HCT116 (cell line): ENCODE measurements at regions not wholly inside any gene's neighbourhood (a gene's known extent, or its start where the extent isn't known, plus 50 kb on each side); places are given as distances from the start of the nearest gene placed in this dataset.

Experiments
- ATAC-seq: fragments of 200-7000 bp; cut with Tn5 transposase; 2 replicates; pipeline ENCODE4 v1.9.1; 2020; ENCODE audit warnings: mild to moderate bottlenecking, moderate library complexity
- BruUV-seq: library from RNA; stranded (reverse); fragments of 400-500 nt; replicated peaks from 2 replicates; lab custom pipeline; 2021; lab: Mats Ljungman, UMichigan
- CTCF ChIA-PET: fragments of 300-600 bp; sonication (Branson Sonifier 250); formaldehyde crosslinking; loops from one replicate; lab custom pipeline; 2021; ENCODE audit warnings: antibody characterized with exemption; lab: Charles Lee
- POLR2A ChIA-PET: fragments of 300-600, 350-600 bp; sonication (Branson Sonifier 250); formaldehyde crosslinking; loops from one replicate; lab custom pipeline; 2021; ENCODE audit warnings: antibody characterized with exemption; lab: Charles Lee
- RAD21 ChIA-PET, 2 experiments: fragments of 300-600 bp; sonication (Branson Sonifier 250); formaldehyde crosslinking; loops; one replicate each; lab custom pipeline; 2023; ENCODE audit warnings: low total read pairs in 2 of 2; ENCODE audit not compliant: uncharacterized antibody in 2 of 2, unreplicated experiment in 2 of 2, low non-redundant PET in 1 of 2; lab: Charles Lee
- DNase-seq: peaks from one replicate; pipeline ENCODE4 v3.0.0-alpha.2; 2010; ENCODE audit warnings: low read depth, low spot score
- H2AFZ ChIP-seq: fragments of 200-600 bp; shearing (Covaris generic), sonication (generic); 2 replicates; pipeline ENCODE4 v1.6.1; 2017; ENCODE audit warnings: low read depth, mixed run types, mixed read lengths, antibody characterized with exemption, low read length; ENCODE audit not compliant: poor library complexity, severe bottlenecking
- H3K27ac ChIP-seq: 2 replicates; pipeline ENCODE4 v1.5.1; 2012; ENCODE audit warnings: low read depth, low read length
- H3K27me3 ChIP-seq: fragments of 200-600 bp; sonication (generic); 2 replicates; pipeline ENCODE4 v1.6.1; 2016; ENCODE audit warnings: mixed run types, low read length, mixed read lengths; ENCODE audit not compliant: insufficient read depth
- H3K36me3 ChIP-seq, 2 experiments: fragments of 200-500 bp in 1 of 2; fragments of 200-600 bp in 1 of 2; sonication (Bioruptor generic) in 1 of 2; sonication (generic) in 1 of 2; 2 replicates each; pipeline versions ENCODE4 v1.5.1 to v1.6.1; 2014 to 2016; ENCODE audit warnings: low read length in 2 of 2, inconsistent platforms in 1 of 2, mixed read lengths in 1 of 2, mixed run types in 1 of 2; ENCODE audit not compliant: insufficient read depth in 2 of 2, control insufficient read depth in 1 of 2
- H3K4me1 ChIP-seq, 2 experiments: fragments of 200-600 bp in 1 of 2; sonication (generic) in 1 of 2; 2 replicates each; pipeline versions ENCODE4 v1.5.1 to v1.6.1; 2012 to 2017; ENCODE audit warnings: low read length in 2 of 2, inconsistent platforms in 1 of 2, mild to moderate bottlenecking in 1 of 2, mixed read lengths in 1 of 2, mixed run types in 1 of 2, moderate library complexity in 1 of 2; ENCODE audit not compliant: insufficient read depth in 2 of 2, control insufficient read depth in 1 of 2
- H3K4me2 ChIP-seq: fragments of 200-600 bp; sonication (generic); 2 replicates; pipeline ENCODE4 v1.6.1; 2017; ENCODE audit warnings: mixed run types, low read length, mixed read lengths
- H3K4me3 ChIP-seq, 2 experiments: fragments of 200-600 bp in 1 of 2; sonication (generic) in 1 of 2; replicated peaks in 1 of 2; 2 replicates each; pipeline ENCODE4 v1.5.1; 2011 to 2016; ENCODE audit warnings: low read length in 2 of 2, control low read depth in 1 of 2, low read depth in 1 of 2, mild to moderate bottlenecking in 1 of 2, mixed read lengths in 1 of 2, mixed run types in 1 of 2
- H3K79me2 ChIP-seq: fragments of 200-600 bp; sonication (generic); 2 replicates; pipeline ENCODE4 v1.6.1; 2017; ENCODE audit warnings: mild to moderate bottlenecking, mixed run types, low read length, moderate library complexity, mixed read lengths; ENCODE audit not compliant: insufficient read depth
- H3K9ac ChIP-seq: fragments of 200-600 bp; sonication (generic); 2 replicates; pipeline ENCODE4 v1.6.1; 2016; ENCODE audit warnings: low read length, mixed read lengths
- H3K9me2 ChIP-seq: fragments of 200-600 bp; sonication (generic), shearing (Covaris generic); 2 replicates; pipeline ENCODE4 v1.6.1; 2017; ENCODE audit warnings: mixed run types, mild to moderate bottlenecking, moderate library complexity; ENCODE audit not compliant: insufficient read depth
- H3K9me3 ChIP-seq, 2 experiments: fragments of 200-500 bp in 1 of 2; fragments of 200-600 bp in 1 of 2; sonication (Bioruptor generic) in 1 of 2; sonication (generic) in 1 of 2; 2 replicates each; pipeline ENCODE4 v1.6.1; 2014 to 2017; ENCODE audit warnings: low read length in 2 of 2, mixed read lengths in 2 of 2, inconsistent platforms in 1 of 2, low read depth in 1 of 2, mild to moderate bottlenecking in 1 of 2, mixed run types in 1 of 2, moderate library complexity in 1 of 2; ENCODE audit not compliant: control insufficient read depth in 1 of 2, insufficient read depth in 1 of 2
- H4K20me1 ChIP-seq: fragments of 200-600 bp; sonication (generic), shearing (Covaris generic); 2 replicates; pipeline ENCODE4 v1.6.1; 2017; ENCODE audit warnings: mixed run types, mild to moderate bottlenecking, moderate library complexity; ENCODE audit not compliant: insufficient read depth
- CBX3 ChIP-seq: IDR thresholded peaks from 2 replicates; pipeline ENCODE4 v1.6.1; 2012; ENCODE audit warnings: low read depth
- CEBPB ChIP-seq: IDR thresholded peaks from 2 replicates; pipeline ENCODE4 v1.6.1; 2012; ENCODE audit warnings: low read depth
- EGR1 ChIP-seq: IDR thresholded peaks from 2 replicates; pipeline ENCODE4 v1.6.1; 2012; ENCODE audit warnings: low read depth
- ELF1 ChIP-seq: IDR thresholded peaks from 2 replicates; pipeline ENCODE4 v1.6.1; 2012; ENCODE audit warnings: low read depth, borderline replicate concordance
- EZH2 ChIP-seq: fragments of 200-600 bp; sonication (generic); IDR thresholded peaks from 2 replicates; pipeline ENCODE4 v1.6.1; 2017; ENCODE audit warnings: antibody characterized with exemption, mixed run types
- POLR2A ChIP-seq: IDR thresholded peaks from 2 replicates; pipeline ENCODE4 v1.7.0; 2011; ENCODE audit warnings: borderline replicate concordance; ENCODE audit not compliant: insufficient read depth, insufficient read length; ENCODE audit errors: extremely low read depth
- POLR2AphosphoS5 ChIP-seq: IDR thresholded peaks from 2 replicates; pipeline ENCODE4 v1.6.1; 2011; ENCODE audit warnings: mild to moderate bottlenecking, low read depth, low read length, moderate library complexity
- SP1 ChIP-seq: IDR thresholded peaks from 2 replicates; pipeline ENCODE4 v1.6.1; 2012; ENCODE audit warnings: low read depth
- SRF ChIP-seq: IDR thresholded peaks from 2 replicates; pipeline ENCODE4 v1.6.1; 2012; ENCODE audit warnings: low read depth
- ZFX ChIP-seq: fragments of 450-650 bp; IDR thresholded peaks from 2 replicates; pipeline ENCODE4 v1.6.1; 2017
- intact Hi-C: fragments of 100-400 bp; cut with micrococcal nuclease; formaldehyde crosslinking; loops from 2 replicates; pipeline ENCODE4 v1.10.0; 2022
- TF ChIP-seq, protein P1 (sequence below): IDR thresholded peaks from 2 replicates; pipeline ENCODE4 v1.6.1; 2011; ENCODE audit warnings: mild to moderate bottlenecking, low read length, moderate library complexity; ENCODE audit not compliant: insufficient replicate concordance; ENCODE audit errors: extremely low read depth
- TF ChIP-seq, protein P2 (sequence below): IDR thresholded peaks from 2 replicates; pipeline ENCODE4 v1.6.1; 2012
- TF ChIP-seq, protein P3 (sequence below), 3 experiments: fragments of 200-600 bp in 1 of 3; sonication (generic) in 1 of 3; IDR thresholded peaks in 2 of 3; conservative IDR thresholded peaks in 1 of 3; 2 replicates each; pipeline ENCODE4 v1.5.1; 2012 to 2017; ENCODE audit warnings: low read depth in 2 of 3, low read length in 2 of 3, antibody characterized with exemption in 1 of 3, borderline replicate concordance in 1 of 3, control low read depth in 1 of 3, mild to moderate bottlenecking in 1 of 3, mixed read lengths in 1 of 3, mixed run types in 1 of 3, moderate library complexity in 1 of 3; ENCODE audit not compliant: insufficient read depth in 1 of 3
- TF ChIP-seq, protein P4 (sequence below): IDR thresholded peaks from 2 replicates; pipeline ENCODE4 v1.6.1; 2012; ENCODE audit warnings: low read depth

DNA sequence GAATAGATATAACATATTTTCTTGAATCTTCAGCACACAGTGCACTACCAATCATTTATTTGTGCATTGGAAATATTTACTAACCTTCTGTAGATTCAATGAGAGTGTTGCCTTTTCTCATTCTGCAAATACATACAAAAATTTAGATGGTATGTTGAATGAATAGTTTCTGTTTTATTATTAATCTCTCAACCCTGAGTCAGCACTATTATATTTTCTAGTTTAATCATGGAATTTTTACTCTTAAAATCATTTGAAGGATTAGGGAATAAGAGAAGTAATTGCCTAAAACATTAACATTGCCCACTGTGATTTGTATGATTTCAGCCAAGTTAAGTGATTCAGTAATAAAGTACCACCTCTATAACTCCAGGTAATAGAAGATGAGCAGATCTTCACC, 370.2 kb upstream of the CDH7 start:
- no TSS peak for BruUV-seq
- no peak for ATAC-seq
- ChIA-PET CTCF (no interaction called here), RAD21 (no interaction called here), POLR2A (no interaction called here)
- intact Hi-C loops = no loop called here
- no peaks in the 10 kb centered on the region for H3K27me3 ChIP-seq
- H3K4me1 ChIP-seq = no peaks in the 10 kb centered on the region
- no peak overlapping the region for H3K27ac ChIP-seq
- no peaks in the 10 kb centered on the region for H3K9me2 ChIP-seq
- H3K9me3 ChIP-seq = peaks cover 3 to 21% of the 10 kb centered on the region in 2 experiments; a peak in 2 of 4 replicates
- no peaks in the 10 kb centered on the region for H4K20me1 ChIP-seq
- no peak overlapping the region for H2AFZ ChIP-seq
- H3K36me3 ChIP-seq = no peaks in the 10 kb centered on the region
- no peak for DNase-seq
- no peak for TF ChIP-seq POLR2AphosphoS5
- TF ChIP-seq, protein P1, sequence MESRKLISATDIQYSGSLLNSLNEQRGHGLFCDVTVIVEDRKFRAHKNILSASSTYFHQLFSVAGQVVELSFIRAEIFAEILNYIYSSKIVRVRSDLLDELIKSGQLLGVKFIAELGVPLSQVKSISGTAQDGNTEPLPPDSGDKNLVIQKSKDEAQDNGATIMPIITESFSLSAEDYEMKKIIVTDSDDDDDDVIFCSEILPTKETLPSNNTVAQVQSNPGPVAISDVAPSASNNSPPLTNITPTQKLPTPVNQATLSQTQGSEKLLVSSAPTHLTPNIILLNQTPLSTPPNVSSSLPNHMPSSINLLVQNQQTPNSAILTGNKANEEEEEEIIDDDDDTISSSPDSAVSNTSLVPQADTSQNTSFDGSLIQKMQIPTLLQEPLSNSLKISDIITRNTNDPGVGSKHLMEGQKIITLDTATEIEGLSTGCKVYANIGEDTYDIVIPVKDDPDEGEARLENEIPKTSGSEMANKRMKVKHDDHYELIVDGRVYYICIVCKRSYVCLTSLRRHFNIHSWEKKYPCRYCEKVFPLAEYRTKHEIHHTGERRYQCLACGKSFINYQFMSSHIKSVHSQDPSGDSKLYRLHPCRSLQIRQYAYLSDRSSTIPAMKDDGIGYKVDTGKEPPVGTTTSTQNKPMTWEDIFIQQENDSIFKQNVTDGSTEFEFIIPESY = no peak
- TF ChIP-seq EGR1 = no peak
- TF ChIP-seq, protein P2, sequence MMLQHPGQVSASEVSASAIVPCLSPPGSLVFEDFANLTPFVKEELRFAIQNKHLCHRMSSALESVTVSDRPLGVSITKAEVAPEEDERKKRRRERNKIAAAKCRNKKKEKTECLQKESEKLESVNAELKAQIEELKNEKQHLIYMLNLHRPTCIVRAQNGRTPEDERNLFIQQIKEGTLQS = no peak
- TF ChIP-seq ELF1 = no peak
- no peak for TF ChIP-seq EZH2
- no peak for TF ChIP-seq CBX3
- TF ChIP-seq, protein P3, sequence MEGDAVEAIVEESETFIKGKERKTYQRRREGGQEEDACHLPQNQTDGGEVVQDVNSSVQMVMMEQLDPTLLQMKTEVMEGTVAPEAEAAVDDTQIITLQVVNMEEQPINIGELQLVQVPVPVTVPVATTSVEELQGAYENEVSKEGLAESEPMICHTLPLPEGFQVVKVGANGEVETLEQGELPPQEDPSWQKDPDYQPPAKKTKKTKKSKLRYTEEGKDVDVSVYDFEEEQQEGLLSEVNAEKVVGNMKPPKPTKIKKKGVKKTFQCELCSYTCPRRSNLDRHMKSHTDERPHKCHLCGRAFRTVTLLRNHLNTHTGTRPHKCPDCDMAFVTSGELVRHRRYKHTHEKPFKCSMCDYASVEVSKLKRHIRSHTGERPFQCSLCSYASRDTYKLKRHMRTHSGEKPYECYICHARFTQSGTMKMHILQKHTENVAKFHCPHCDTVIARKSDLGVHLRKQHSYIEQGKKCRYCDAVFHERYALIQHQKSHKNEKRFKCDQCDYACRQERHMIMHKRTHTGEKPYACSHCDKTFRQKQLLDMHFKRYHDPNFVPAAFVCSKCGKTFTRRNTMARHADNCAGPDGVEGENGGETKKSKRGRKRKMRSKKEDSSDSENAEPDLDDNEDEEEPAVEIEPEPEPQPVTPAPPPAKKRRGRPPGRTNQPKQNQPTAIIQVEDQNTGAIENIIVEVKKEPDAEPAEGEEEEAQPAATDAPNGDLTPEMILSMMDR (IDR thresholded peaks at IDR 0.05 in 2 of 3, conservative IDR thresholded peaks at IDR 0.05 in 1 of 3; ENCODE audit: borderline replicate concordance in 1 of 3, insufficient read depth in 1 of 3, low read depth in 2 of 3, low read length in 2 of 3) = no peak
- no peak for TF ChIP-seq SRF
- no peak for TF ChIP-seq ZFX
- TF ChIP-seq, protein P4, sequence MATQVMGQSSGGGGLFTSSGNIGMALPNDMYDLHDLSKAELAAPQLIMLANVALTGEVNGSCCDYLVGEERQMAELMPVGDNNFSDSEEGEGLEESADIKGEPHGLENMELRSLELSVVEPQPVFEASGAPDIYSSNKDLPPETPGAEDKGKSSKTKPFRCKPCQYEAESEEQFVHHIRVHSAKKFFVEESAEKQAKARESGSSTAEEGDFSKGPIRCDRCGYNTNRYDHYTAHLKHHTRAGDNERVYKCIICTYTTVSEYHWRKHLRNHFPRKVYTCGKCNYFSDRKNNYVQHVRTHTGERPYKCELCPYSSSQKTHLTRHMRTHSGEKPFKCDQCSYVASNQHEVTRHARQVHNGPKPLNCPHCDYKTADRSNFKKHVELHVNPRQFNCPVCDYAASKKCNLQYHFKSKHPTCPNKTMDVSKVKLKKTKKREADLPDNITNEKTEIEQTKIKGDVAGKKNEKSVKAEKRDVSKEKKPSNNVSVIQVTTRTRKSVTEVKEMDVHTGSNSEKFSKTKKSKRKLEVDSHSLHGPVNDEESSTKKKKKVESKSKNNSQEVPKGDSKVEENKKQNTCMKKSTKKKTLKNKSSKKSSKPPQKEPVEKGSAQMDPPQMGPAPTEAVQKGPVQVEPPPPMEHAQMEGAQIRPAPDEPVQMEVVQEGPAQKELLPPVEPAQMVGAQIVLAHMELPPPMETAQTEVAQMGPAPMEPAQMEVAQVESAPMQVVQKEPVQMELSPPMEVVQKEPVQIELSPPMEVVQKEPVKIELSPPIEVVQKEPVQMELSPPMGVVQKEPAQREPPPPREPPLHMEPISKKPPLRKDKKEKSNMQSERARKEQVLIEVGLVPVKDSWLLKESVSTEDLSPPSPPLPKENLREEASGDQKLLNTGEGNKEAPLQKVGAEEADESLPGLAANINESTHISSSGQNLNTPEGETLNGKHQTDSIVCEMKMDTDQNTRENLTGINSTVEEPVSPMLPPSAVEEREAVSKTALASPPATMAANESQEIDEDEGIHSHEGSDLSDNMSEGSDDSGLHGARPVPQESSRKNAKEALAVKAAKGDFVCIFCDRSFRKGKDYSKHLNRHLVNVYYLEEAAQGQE = no peak
- no peak for TF ChIP-seq SP1
- TF ChIP-seq CEBPB = no peak
- no peak for TF ChIP-seq POLR2A
- no peak overlapping the region for H3K4me3 ChIP-seq
- H3K4me2 ChIP-seq = no peak overlapping the region
- H3K9ac ChIP-seq = no peak overlapping the region
- no peaks in the 10 kb centered on the region for H3K79me2 ChIP-seq
